ENCODE measurements at regions not wholly inside any gene's neighbourhood (a gene's known extent, or its start where the extent isn't known, plus 50 kb on each side); places are given as distances from the start of the nearest gene placed in this dataset.

- H3K4me1 ChIP-seq (ENCODE audit: insufficient read depth) = no peaks in the 10 kb centered on the region
- H3K27ac ChIP-seq (ENCODE audit: low read depth) = no peak overlapping the region
- no peaks in the 10 kb centered on the region for H3K36me3 ChIP-seq (ENCODE audit: insufficient read depth)
- H3K79me2 ChIP-seq (replicated peaks; ENCODE audit: insufficient read depth) = no peaks in the 10 kb centered on the region
- peaks cover 3% of the 10 kb centered on the region for H3K27me3 Mint-ChIP-seq (ENCODE audit: insufficient read depth, low read depth, poor library complexity)
- no peaks in the 10 kb centered on the region for H4K20me1 ChIP-seq (replicated peaks; ENCODE audit: insufficient read depth)
- no peaks in the 10 kb centered on the region for H3K4me1 Mint-ChIP-seq
- H2AFZ ChIP-seq = no peak overlapping the region
- H3K9me3 Mint-ChIP-seq = no peaks in the 10 kb centered on the region
- H3K36me3 Mint-ChIP-seq (ENCODE audit: low read depth) = no peaks in the 10 kb centered on the region
- no peaks in the 10 kb centered on the region for H3K9me2 ChIP-seq (ENCODE audit: insufficient read depth)
- ATAC-seq (no peak), DNase-seq (ENCODE audit: low spot score) (no peak)
- no peaks in the 10 kb centered on the region for H3F3A ChIP-seq (replicated peaks; ENCODE audit: low read depth)
- no peak overlapping the region for H3K27ac Mint-ChIP-seq
- TF ChIP-seq, protein P1, sequence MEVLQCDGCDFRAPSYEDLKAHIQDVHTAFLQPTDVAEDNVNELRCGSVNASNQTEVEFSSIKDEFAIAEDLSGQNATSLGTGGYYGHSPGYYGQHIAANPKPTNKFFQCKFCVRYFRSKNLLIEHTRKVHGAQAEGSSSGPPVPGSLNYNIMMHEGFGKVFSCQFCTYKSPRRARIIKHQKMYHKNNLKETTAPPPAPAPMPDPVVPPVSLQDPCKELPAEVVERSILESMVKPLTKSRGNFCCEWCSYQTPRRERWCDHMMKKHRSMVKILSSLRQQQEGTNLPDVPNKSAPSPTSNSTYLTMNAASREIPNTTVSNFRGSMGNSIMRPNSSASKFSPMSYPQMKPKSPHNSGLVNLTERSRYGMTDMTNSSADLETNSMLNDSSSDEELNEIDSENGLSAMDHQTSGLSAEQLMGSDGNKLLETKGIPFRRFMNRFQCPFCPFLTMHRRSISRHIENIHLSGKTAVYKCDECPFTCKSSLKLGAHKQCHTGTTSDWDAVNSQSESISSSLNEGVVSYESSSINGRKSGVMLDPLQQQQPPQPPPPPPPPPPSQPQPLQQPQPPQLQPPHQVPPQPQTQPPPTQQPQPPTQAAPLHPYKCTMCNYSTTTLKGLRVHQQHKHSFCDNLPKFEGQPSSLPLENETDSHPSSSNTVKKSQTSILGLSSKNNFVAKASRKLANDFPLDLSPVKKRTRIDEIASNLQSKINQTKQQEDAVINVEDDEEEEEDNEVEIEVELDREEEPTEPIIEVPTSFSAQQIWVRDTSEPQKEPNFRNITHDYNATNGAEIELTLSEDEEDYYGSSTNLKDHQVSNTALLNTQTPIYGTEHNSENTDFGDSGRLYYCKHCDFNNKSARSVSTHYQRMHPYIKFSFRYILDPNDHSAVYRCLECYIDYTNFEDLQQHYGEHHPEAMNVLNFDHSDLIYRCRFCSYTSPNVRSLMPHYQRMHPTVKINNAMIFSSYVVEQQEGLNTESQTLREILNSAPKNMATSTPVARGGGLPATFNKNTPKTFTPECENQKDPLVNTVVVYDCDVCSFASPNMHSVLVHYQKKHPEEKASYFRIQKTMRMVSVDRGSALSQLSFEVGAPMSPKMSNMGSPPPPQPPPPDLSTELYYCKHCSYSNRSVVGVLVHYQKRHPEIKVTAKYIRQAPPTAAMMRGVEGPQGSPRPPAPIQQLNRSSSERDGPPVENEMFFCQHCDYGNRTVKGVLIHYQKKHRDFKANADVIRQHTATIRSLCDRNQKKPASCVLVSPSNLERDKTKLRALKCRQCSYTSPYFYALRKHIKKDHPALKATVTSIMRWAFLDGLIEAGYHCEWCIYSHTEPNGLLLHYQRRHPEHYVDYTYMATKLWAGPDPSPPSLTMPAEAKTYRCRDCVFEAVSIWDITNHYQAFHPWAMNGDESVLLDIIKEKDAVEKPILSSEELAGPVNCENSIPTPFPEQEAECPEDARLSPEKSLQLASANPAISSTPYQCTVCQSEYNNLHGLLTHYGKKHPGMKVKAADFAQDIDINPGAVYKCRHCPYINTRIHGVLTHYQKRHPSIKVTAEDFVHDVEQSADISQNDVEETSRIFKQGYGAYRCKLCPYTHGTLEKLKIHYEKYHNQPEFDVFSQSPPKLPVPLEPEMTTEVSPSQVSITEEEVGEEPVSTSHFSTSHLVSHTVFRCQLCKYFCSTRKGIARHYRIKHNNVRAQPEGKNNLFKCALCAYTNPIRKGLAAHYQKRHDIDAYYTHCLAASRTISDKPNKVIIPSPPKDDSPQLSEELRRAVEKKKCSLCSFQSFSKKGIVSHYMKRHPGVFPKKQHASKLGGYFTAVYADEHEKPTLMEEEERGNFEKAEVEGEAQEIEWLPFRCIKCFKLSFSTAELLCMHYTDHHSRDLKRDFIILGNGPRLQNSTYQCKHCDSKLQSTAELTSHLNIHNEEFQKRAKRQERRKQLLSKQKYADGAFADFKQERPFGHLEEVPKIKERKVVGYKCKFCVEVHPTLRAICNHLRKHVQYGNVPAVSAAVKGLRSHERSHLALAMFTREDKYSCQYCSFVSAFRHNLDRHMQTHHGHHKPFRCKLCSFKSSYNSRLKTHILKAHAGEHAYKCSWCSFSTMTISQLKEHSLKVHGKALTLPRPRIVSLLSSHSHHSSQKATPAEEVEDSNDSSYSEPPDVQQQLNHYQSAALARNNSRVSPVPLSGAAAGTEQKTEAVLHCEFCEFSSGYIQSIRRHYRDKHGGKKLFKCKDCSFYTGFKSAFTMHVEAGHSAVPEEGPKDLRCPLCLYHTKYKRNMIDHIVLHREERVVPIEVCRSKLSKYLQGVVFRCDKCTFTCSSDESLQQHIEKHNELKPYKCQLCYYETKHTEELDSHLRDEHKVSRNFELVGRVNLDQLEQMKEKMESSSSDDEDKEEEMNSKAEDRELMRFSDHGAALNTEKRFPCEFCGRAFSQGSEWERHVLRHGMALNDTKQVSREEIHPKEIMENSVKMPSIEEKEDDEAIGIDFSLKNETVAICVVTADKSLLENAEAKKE (CRISPR knock-in tag; IDR thresholded peaks at IDR 0.05) = no peak
- TF ChIP-seq EZH2 (IDR thresholded peaks at IDR 0.05; ENCODE audit: low read depth, unreplicated experiment) (no peak), ETS1 (IDR thresholded peaks at IDR 0.05) (no peak), EZH2phosphoT487 (IDR thresholded peaks at IDR 0.05; ENCODE audit: unreplicated experiment) (no peak), NANOG (IDR thresholded peaks at IDR 0.05; ENCODE audit: borderline replicate concordance) (no peak), STAT1 (IDR thresholded peaks at IDR 0.05; ENCODE audit: unreplicated experiment) (no peak), ZNF331 (CRISPR knock-in tag; IDR thresholded peaks at IDR 0.05; ENCODE audit: low read depth) (no peak), CREB1 (CRISPR knock-in tag; IDR thresholded peaks at IDR 0.05; ENCODE audit: low read depth) (no peak), POLR2AphosphoS5 (IDR thresholded peaks at IDR 0.05; ENCODE audit: low read depth) (no peak), ZNF114 (CRISPR knock-in tag; IDR thresholded peaks at IDR 0.05) (no peak), CTCF (conservative IDR thresholded peaks at IDR 0.05; ENCODE audit: low read depth in 2 of 2) (no peak), JUNB (IDR thresholded peaks at IDR 0.05; ENCODE audit: unreplicated experiment) (no peak)
- TF ChIP-seq, protein P2, sequence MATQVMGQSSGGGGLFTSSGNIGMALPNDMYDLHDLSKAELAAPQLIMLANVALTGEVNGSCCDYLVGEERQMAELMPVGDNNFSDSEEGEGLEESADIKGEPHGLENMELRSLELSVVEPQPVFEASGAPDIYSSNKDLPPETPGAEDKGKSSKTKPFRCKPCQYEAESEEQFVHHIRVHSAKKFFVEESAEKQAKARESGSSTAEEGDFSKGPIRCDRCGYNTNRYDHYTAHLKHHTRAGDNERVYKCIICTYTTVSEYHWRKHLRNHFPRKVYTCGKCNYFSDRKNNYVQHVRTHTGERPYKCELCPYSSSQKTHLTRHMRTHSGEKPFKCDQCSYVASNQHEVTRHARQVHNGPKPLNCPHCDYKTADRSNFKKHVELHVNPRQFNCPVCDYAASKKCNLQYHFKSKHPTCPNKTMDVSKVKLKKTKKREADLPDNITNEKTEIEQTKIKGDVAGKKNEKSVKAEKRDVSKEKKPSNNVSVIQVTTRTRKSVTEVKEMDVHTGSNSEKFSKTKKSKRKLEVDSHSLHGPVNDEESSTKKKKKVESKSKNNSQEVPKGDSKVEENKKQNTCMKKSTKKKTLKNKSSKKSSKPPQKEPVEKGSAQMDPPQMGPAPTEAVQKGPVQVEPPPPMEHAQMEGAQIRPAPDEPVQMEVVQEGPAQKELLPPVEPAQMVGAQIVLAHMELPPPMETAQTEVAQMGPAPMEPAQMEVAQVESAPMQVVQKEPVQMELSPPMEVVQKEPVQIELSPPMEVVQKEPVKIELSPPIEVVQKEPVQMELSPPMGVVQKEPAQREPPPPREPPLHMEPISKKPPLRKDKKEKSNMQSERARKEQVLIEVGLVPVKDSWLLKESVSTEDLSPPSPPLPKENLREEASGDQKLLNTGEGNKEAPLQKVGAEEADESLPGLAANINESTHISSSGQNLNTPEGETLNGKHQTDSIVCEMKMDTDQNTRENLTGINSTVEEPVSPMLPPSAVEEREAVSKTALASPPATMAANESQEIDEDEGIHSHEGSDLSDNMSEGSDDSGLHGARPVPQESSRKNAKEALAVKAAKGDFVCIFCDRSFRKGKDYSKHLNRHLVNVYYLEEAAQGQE (IDR thresholded peaks at IDR 0.05; ENCODE audit: unreplicated experiment) = no peak
- H3K4me2 ChIP-seq = no peak overlapping the region
- H3K27me3 ChIP-seq (ENCODE audit: insufficient read depth) = no peaks in the 10 kb centered on the region
- no peak overlapping the region for H3K4me3 ChIP-seq
- no peak overlapping the region for H3K4me3 Mint-ChIP-seq
Observed at GRCh38 chr11:69220561-69221051, 64.9 kb downstream of the SMIM38 start.

Data from GM23338 (cell line).